GM12878 (cell line): ENCODE measurements at regions not wholly inside any gene's neighbourhood (a gene's known extent, or its start where the extent isn't known, plus 50 kb on each side); places are given as distances from the start of the nearest gene placed in this dataset.
"Not testable (repeated sequence)": the region's sequence is repeated elsewhere in the genome, so short reads cannot be mapped to it uniquely, and the experiment has no call there.

Experiments
- ATF3 ChIP-seq: IDR thresholded peaks from 2 replicates; pipeline ENCODE4 v1.6.1; 2011; ENCODE audit warnings: low read depth, mild to moderate bottlenecking, low read length, moderate library complexity, borderline replicate concordance; ENCODE audit errors: extremely low read depth
- CHD1 ChIP-seq: IDR thresholded peaks from 2 replicates; pipeline ENCODE4 v1.6.1; 2012; ENCODE audit warnings: low read depth, low read length, improper control_type of control experiment
- CTCF ChIP-seq, 3 experiments: IDR thresholded peaks in 2 of 3; conservative IDR thresholded peaks in 1 of 3; 2 replicates each; pipeline ENCODE4 v1.5.1; 2011; ENCODE audit warnings: low read depth in 3 of 3, low read length in 3 of 3, mild to moderate bottlenecking in 3 of 3, control low read depth in 2 of 3, moderate library complexity in 2 of 3, inconsistent platforms in 1 of 3, mixed read lengths in 1 of 3; ENCODE audit not compliant: control insufficient read depth in 2 of 3, insufficient read depth in 1 of 3; ENCODE audit errors: extremely low read depth in 1 of 3
- EP300 ChIP-seq, 2 experiments: fragments of 150-350 bp in 1 of 2; IDR thresholded peaks; 2 replicates each; pipeline ENCODE4 v1.6.1; 2011 to 2012; ENCODE audit warnings: low read depth in 2 of 2, low read length in 2 of 2, borderline replicate concordance in 1 of 2, improper control_type of control experiment in 1 of 2, inconsistent platforms in 1 of 2; ENCODE audit not compliant: control insufficient read depth in 1 of 2
- LARP7 ChIP-seq: fragments of 450-650 bp; IDR thresholded peaks from 2 replicates; pipeline ENCODE4 v1.6.1; 2017; ENCODE audit warnings: mild to moderate bottlenecking
- MAX ChIP-seq: IDR thresholded peaks from 2 replicates; pipeline ENCODE4 v1.6.1; 2012; ENCODE audit warnings: low read depth, low read length, improper control_type of control experiment
- SRF ChIP-seq, 2 experiments: IDR thresholded peaks; 2 replicates each; pipeline ENCODE4 v1.6.1; 2011; ENCODE audit warnings: low read depth in 2 of 2, low read length in 2 of 2, mild to moderate bottlenecking in 1 of 2, moderate library complexity in 1 of 2

- TF ChIP-seq CTCF (IDR thresholded peaks at IDR 0.05 in 2 of 3, conservative IDR thresholded peaks at IDR 0.05 in 1 of 3; ENCODE audit: control insufficient read depth in 2 of 3, extremely low read depth in 1 of 3, insufficient read depth in 1 of 3, low read depth in 3 of 3, low read length in 3 of 3); CHD1; MAX; SRF (IDR thresholded peaks at IDR 0.05; ENCODE audit: low read depth in 2 of 2, low read length in 2 of 2); LARP7; ATF3; EP300 (IDR thresholded peaks at IDR 0.05; ENCODE audit: borderline replicate concordance in 1 of 2, control insufficient read depth in 1 of 2, low read depth in 2 of 2, low read length in 2 of 2): not testable (repeated sequence)
Observed at GRCh38 chr10:2024750-2025149, 287.4 kb upstream of the ADARB2 start.
